Kidney epithelial cell (primary cell): ENCODE measurements at regions not wholly inside any gene's neighbourhood (a gene's known extent, or its start where the extent isn't known, plus 50 kb on each side); places are given as distances from the start of the nearest gene placed in this dataset.

Experiments
- DNase-seq: peaks from one replicate; pipeline ENCODE4 v3.0.0-alpha.2; 2010; ENCODE audit warnings: low read depth
- H3K27me3 ChIP-seq: 2 replicates; pipeline ENCODE4 v1.6.0; 2011; ENCODE audit warnings: low read length; ENCODE audit not compliant: control insufficient read depth, insufficient read depth
- H3K36me3 ChIP-seq: 2 replicates; pipeline ENCODE4 v1.5.1; 2011; ENCODE audit warnings: low read length; ENCODE audit not compliant: control insufficient read depth, insufficient read depth
- H3K4me3 ChIP-seq: 2 replicates; pipeline ENCODE4 v1.5.1; 2011; ENCODE audit warnings: low read depth, mild to moderate bottlenecking, control low read depth, low read length
- TF ChIP-seq, protein P1 (sequence below): IDR thresholded peaks from 2 replicates; pipeline ENCODE4 v1.5.1; 2011; ENCODE audit warnings: mild to moderate bottlenecking, moderate library complexity, low read length, control low read depth, inconsistent platforms; ENCODE audit not compliant: insufficient read depth, poor library complexity, severe bottlenecking

GRCh38 chr6:4553387-4553786 is 222.8 kb upstream of the CDYL start:
- Histone ChIP-seq H3K4me3 (no peak overlapping the region), H3K27me3 (peaks cover 3% of the 10 kb centered on the region), H3K36me3 (no peaks in the 10 kb centered on the region)
- TF ChIP-seq, protein P1, sequence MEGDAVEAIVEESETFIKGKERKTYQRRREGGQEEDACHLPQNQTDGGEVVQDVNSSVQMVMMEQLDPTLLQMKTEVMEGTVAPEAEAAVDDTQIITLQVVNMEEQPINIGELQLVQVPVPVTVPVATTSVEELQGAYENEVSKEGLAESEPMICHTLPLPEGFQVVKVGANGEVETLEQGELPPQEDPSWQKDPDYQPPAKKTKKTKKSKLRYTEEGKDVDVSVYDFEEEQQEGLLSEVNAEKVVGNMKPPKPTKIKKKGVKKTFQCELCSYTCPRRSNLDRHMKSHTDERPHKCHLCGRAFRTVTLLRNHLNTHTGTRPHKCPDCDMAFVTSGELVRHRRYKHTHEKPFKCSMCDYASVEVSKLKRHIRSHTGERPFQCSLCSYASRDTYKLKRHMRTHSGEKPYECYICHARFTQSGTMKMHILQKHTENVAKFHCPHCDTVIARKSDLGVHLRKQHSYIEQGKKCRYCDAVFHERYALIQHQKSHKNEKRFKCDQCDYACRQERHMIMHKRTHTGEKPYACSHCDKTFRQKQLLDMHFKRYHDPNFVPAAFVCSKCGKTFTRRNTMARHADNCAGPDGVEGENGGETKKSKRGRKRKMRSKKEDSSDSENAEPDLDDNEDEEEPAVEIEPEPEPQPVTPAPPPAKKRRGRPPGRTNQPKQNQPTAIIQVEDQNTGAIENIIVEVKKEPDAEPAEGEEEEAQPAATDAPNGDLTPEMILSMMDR, result no peak
- no peak for DNase-seq

DNA sequence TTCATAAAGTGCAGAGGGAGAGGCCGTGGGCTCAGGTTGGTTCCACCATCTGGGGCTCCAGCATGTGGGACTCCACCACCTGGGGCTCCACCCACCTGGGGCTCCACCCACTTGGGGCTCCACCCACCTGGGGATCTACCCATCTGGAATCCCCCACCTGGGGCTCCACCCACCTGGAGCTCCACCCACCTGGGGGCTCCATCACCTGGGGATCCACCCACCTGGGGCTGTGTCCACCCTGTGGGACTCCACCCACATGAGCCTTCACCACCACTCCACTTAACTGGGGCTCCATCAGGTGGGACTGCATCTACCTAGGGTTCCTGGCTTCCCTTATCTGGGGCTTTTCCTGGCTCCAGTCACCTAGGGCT is 226.0 kb upstream of the CDYL start:
- TF ChIP-seq, protein P1, result no peak
- H3K36me3 ChIP-seq, result no peaks in the 10 kb centered on the region
- no peak overlapping the region for H3K4me3 ChIP-seq
- DNase-seq, result no peak
- peaks cover 3% of the 10 kb centered on the region for H3K27me3 ChIP-seq

DNA sequence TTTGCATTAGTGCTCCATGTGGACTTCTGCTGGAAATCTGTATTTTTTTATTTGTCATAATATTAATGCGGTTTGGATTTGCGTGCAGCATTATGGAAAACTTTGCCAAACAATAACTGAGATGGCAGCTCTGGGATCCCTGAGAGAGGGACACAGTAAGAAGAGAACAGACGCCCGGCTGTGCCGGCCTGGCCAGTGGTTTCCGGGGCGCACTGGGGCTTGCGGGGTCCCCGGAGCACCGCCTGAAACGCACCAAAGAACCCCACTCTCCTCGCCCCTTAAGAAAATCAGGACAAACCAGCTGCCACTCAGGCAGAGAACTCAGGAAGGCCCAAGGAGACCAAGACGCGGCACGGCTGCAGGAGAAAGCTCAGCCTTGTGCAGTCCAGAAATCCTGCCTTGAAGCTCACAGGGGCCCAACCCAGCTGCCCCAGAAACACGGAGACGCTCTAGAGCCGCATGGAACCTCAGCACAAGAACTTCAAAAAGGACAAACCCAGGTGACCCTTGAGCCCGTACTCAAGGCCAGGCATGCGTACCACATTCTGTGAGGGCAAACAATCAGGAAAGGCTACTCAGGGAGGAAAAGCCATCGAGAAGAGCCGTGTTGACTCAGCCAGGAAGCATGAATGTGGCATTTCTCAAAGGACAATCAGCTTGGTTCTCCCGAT is 226.5 kb upstream of the CDYL start:
- H3K4me3 ChIP-seq, result no peak overlapping the region
- TF ChIP-seq, protein P1, result no peak
- H3K27me3 ChIP-seq, result peaks cover 3% of the 10 kb centered on the region
- no peaks in the 10 kb centered on the region for H3K36me3 ChIP-seq
- DNase-seq, result no peak

DNA sequence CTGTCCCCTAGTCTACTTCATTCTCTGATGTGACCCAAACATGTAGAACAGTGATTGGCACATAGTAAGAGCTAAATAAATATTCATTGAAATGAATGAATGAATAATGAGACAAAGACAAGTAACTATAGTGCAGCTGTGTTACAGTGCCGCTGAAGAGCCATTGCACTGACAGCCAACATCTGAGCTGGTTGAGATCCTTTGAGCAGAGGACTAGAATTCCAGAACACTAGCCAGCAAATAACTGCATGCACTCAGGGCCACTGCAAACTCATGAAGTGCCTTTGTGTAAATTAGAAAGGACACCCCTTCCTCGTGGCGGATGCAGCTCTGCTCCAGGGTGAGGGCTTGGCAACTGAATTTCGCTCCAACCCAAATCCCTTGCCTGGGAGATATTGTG is 230.3 kb upstream of the CDYL start:
- no peak for DNase-seq
- TF ChIP-seq, protein P1, result no peak
- H3K27me3 ChIP-seq, result no peaks in the 10 kb centered on the region
- no peaks in the 10 kb centered on the region for H3K36me3 ChIP-seq
- H3K4me3 ChIP-seq, result no peak overlapping the region

- TF ChIP-seq, protein P1, result no peak
- H3K4me3 ChIP-seq, result no peak overlapping the region
- DNase-seq, result no peak
- H3K36me3 ChIP-seq, result no peaks in the 10 kb centered on the region
- no peaks in the 10 kb centered on the region for H3K27me3 ChIP-seq
These were observed 232.6 kb upstream of the CDYL start for GRCh38 chr6:4543596-4543995.

GRCh38 chr6:4533576-4533975 is 242.6 kb upstream of the CDYL start:
- no peak for DNase-seq
- H3K36me3 ChIP-seq, result no peaks in the 10 kb centered on the region
- TF ChIP-seq, protein P1, result no peak
- no peak overlapping the region for H3K4me3 ChIP-seq
- H3K27me3 ChIP-seq, result no peaks in the 10 kb centered on the region
